ENCODE measurements at regions not wholly inside any gene's neighbourhood (a gene's known extent, or its start where the extent isn't known, plus 50 kb on each side); places are given as distances from the start of the nearest gene placed in this dataset.

GRCh38 chr15:67892559-67893377, 52.9 kb upstream of the RNU6-1 start:
- DNase-seq = no peak

- no peak for DNase-seq
Observed at GRCh38 chr15:67895237-67895636, 55.4 kb upstream of the RNU6-1 start.

- no peak for DNase-seq
Observed at GRCh38 chr15:67897646-67898339, 57.9 kb upstream of the RNU6-1 start.

- DNase-seq = no peak
Observed at GRCh38 chr15:67899596-67900283, 59.9 kb upstream of the RNU6-1 start.

- no peak for DNase-seq
Observed at GRCh38 chr15:67900621-67901147, 60.8 kb upstream of the RNU6-1 start.

DNA sequence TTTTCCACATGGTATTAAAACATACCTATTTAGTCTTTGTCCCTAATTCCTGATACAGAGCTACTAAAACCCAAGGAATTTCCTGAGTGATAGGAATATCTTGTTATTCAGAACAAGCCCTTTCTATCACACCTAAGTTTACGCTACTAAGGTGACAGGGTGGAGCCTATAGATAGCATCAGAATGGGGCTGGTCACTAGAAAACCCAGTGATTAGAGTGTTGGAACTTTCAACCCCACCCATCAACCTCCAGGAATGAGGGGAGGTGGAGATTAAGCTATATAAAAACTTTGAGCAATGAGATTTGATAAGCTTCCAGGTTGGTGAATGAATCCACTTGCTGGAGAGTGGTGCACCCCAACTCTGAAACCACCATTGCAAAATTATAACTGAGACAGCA, 62.1 kb upstream of the RNU6-1 start:
- DNase-seq = no peak

GRCh38 chr15:67902579-67903009, 62.7 kb upstream of the RNU6-1 start:
- no peak for DNase-seq

DNA sequence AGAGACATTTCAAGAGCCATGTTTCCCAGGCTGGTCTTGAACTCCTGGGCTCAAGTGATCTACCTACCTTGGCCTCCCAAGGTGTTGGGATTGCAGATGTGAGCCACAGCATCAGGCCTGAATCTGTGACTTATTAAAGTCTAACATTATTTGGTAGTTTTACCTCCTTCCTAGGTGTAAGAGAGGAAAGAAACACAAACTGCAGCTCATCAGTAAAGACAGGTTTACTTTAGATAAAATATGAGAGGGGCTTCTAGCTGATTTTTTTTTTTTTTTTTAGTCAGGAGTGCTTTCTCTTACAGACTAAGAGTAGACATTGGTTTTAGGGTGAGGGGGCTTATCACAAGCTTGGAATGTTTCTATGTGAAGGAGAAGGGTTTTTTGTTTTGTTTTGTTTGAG, 63.9 kb upstream of the RNU6-1 start:
- DNase-seq = no peak

GRCh38 chr15:67905628-67906027, 65.8 kb upstream of the RNU6-1 start:
- no peak for DNase-seq

DNA sequence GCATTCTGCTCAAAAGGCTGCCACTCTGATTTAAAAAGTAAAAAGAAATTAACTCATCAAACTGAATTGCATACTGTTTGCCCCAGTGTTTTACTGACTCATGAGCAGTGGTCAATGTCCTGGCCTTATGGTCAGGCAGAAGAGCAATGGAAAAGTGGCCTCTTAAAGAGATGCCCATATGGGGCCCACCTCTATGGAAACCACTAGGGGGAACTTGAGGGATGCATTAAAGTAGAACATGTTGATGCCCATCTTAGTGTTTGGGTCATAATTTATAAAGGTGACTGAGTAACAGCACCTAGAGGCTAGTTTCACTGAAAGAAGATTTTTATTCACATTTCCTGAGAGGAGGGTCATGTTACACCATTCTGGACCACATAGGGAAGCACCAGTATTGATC, 66.5 kb upstream of the RNU6-1 start:
- DNase-seq = no peak

- DNase-seq = no peak
Observed at GRCh38 chr15:67907184-67907723, 67.4 kb upstream of the RNU6-1 start.

DNA sequence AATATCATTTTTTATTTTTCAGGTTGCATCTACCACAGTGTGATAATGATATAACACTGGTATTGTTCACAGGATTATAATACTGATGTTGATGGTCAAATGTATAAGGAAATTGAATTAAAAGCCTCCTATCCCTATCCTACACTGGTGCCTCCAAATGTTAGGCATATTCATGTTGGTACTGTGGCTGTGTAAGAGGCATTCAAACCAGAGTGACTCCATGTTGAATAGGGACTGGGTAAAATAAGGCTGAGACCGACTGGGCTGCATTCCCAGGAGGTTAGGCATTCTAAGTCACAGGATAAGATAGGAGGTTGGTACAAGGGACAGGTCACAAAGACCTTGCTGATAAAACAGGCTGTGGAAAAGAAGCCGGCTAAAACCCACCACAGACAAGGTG, 68.9 kb upstream of the RNU6-1 start:
- DNase-seq = no peak

DNA sequence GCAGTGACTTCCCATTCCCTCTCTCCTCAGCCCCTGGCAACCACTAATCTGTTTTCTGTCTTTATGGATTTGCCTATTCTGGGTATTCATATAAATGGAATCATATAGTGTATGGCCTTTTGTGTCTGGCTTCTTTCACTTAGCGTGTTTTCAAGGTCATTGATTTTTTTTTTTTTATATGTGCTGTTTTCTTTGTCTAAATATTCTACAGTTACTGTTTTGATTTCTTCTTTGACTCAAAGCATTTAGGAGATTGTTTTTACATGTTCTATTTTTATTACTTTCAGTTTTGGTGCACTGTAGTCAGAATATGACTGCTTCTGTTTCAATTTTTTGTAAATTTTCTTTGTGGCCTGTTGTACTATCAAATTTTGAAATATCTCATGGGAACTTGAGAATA, 71.9 kb upstream of the RNU6-1 start:
- DNase-seq = no peak

DNA sequence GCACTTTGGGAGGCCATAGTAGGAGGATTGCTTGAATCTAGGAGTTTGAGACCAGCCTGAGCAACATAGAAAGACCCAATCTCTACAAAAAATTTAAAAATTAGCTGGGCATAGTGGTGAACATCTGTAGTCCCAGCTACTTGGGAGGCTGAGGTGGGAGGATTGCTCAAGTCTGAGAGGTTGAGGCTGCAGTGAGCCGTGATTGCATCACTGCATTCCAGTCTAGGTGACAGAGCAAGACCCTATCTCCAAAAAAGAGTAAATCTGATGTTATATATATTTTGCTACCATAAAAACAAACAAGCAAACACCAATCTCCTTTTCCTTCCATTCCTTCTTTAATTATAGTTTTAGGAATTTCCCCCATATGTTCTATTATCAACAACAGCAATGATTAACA, 74.2 kb upstream of the RNU6-1 start:
- DNase-seq = no peak

DNA sequence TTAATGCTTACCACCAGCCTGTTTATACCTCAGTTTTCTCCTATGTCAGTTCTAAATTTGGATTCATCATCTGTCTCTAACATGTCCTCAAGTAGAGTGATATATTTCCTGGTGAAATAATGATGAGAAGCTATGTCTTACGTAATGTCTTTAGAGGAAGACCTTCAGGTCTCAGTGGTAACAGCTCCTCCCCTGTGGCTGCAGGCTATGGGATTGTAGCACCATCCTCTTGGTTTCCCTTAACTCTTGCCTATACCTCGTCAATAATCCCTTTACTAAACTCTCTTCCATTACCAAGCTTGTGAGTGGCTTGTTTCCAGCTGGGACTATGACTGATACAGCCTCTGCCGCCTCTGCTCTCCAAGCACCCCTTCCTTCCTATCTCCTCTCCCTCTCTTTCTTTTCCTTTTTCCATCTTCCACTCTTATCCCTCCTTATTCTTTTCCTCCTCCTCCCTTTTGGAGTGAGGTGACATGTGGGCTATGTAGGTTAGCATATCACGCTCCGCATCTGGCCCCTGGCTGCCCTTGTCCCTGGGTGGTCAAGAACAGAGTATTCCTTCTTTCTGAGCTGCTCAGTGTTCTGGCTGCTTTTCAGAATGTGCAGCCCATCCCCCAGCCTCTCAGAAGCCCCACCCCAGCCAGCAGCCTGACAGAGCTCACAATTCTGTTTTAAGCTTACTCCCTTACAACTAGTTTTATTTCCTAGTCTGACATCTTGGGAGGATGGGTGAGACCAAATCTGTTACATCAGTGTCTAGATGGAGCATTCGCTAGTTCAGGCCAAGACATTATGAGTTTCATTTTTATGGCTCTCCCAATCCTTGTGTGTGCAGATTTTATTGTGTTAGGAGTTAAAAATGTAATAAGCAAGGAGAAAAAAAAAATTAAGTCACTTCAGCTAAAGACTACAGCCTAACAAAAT, 75.0 kb upstream of the RNU6-1 start:
- peak in 1 of 2 experiments; percentile 47 for DNase-seq

GRCh38 chr15:67915461-67916374, 75.9 kb upstream of the RNU6-1 start:
- peak; percentile 82 to 94 for DNase-seq

GRCh38 chr15:67916565-67916964, 76.7 kb upstream of the RNU6-1 start:
- DNase-seq = no peak

DNA sequence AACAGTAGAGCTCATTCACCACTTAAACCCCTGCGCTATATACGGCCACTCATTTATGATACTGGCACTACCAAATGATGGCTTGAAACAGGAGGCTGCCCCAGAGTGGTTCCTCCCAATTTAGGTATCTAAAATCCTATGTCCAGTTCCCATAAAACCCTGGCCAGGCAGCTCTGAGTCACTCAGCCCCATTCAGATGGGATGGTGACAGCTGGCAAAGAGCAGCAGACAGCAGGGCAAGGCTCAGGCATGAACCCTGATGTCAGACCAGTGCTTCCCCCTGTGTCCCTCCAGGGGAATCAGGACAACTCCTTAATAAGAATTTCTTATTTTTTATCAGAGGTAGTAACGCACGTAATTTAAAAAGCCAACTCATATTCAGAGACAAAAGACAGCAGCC, 77.2 kb upstream of the RNU6-1 start:
- peak in 1 of 2 experiments; percentile 6 for DNase-seq

GRCh38 chr15:67917636-67918035, 77.8 kb upstream of the RNU6-1 start:
- no peak for DNase-seq

GRCh38 chr15:67918205-67918861, 78.5 kb upstream of the RNU6-1 start:
- no peak for DNase-seq
